Panc1 (cell line): ENCODE measurements at regions not wholly inside any gene's neighbourhood (a gene's known extent, or its start where the extent isn't known, plus 50 kb on each side); places are given as distances from the start of the nearest gene placed in this dataset.
A peak's percentile ranks its signal among the peaks of the same experiment; 100 is the strongest.

Source experiments
- ATAC-seq: fragments of 200-7000 bp; cut with Tn5 transposase; 2 replicates; pipeline ENCODE4 v1.9.1; 2020; ENCODE audit warnings: mild to moderate bottlenecking, moderate library complexity
- BruUV-seq: library from RNA; stranded (reverse); fragments of 400-500 nt; replicated peaks from 2 replicates; lab custom pipeline; 2021; lab: Mats Ljungman, UMichigan
- CTCF ChIA-PET: fragments of 300-600 bp; sonication (Branson Sonifier 250); formaldehyde crosslinking; loops from one replicate; lab custom pipeline; 2022; ENCODE audit warnings: antibody characterized with exemption; lab: Charles Lee
- POLR2A ChIA-PET: fragments of 300-600 bp; sonication (Branson Sonifier 250); formaldehyde crosslinking; loops from one replicate; lab custom pipeline; 2022; ENCODE audit warnings: antibody characterized with exemption; lab: Charles Lee
- DNase-seq: peaks from one replicate; pipeline ENCODE4 v3.0.0-alpha.2; 2010; ENCODE audit warnings: low read depth, low spot score
- H3K27ac ChIP-seq: 2 replicates; pipeline ENCODE4 v1.5.1; 2011; ENCODE audit warnings: mild to moderate bottlenecking, low read length, inconsistent platforms
- H3K27me3 ChIP-seq: fragments of 200-500 bp; sonication (Bioruptor generic); 2 replicates; pipeline ENCODE4 v1.6.0; 2014; ENCODE audit warnings: low read length, inconsistent platforms; ENCODE audit not compliant: control insufficient read depth, insufficient read depth
- H3K36me3 ChIP-seq: fragments of 200-500 bp; sonication (Bioruptor generic); 2 replicates; pipeline ENCODE4 v1.5.1; 2014; ENCODE audit warnings: inconsistent platforms, mild to moderate bottlenecking, low read length, moderate library complexity; ENCODE audit not compliant: control insufficient read depth, insufficient read depth
- H3K4me1 ChIP-seq: 2 replicates; pipeline ENCODE4 v1.5.1; 2011; ENCODE audit warnings: inconsistent platforms, mild to moderate bottlenecking, low read length, moderate library complexity; ENCODE audit not compliant: control insufficient read depth, insufficient read depth
- H3K4me3 ChIP-seq, 2 experiments: 2 replicates each; pipeline ENCODE4 v1.5.1; 2011 to 2012; ENCODE audit warnings: low read depth in 2 of 2, low read length in 2 of 2, mild to moderate bottlenecking in 2 of 2, inconsistent platforms in 1 of 2, moderate library complexity in 1 of 2
- H3K9me3 ChIP-seq: fragments of 200-500 bp; sonication (Bioruptor generic); 2 replicates; pipeline ENCODE4 v1.5.1; 2014; ENCODE audit warnings: low read depth, mild to moderate bottlenecking, inconsistent platforms, low read length, moderate library complexity; ENCODE audit not compliant: control insufficient read depth, insufficient read depth
- POLR2AphosphoS5 ChIP-seq: IDR thresholded peaks from 2 replicates; pipeline ENCODE4 v1.6.1; 2012; ENCODE audit warnings: mild to moderate bottlenecking, low read depth, low read length, moderate library complexity
- SIN3A ChIP-seq: IDR thresholded peaks from 2 replicates; pipeline ENCODE4 v1.6.1; 2012; ENCODE audit warnings: low read depth, mild to moderate bottlenecking, low read length, moderate library complexity, borderline replicate concordance; ENCODE audit not compliant: insufficient read depth
- TCF7L2 ChIP-seq: IDR thresholded peaks from 2 replicates; pipeline ENCODE4 v1.6.1; 2011; ENCODE audit warnings: mild to moderate bottlenecking, low read depth, low read length, inconsistent platforms
- in situ Hi-C: cut with HindIII; loops from 2 replicates; pipeline ENCODE4 v1.10.0; 2016; ENCODE audit warnings: low sequenced_read_pairs, low pct_unique_long_range_greater_than_20kb
- intact Hi-C: fragments of 100-400 bp; cut with micrococcal nuclease; formaldehyde crosslinking; loops from one replicate; pipeline ENCODE4 v1.10.0; 2022; ENCODE audit not compliant: unreplicated experiment
- TF ChIP-seq, protein P1 (sequence below): fragments of 450-650 bp; IDR thresholded peaks from 2 replicates; pipeline ENCODE4 v1.5.1; 2017; ENCODE audit warnings: mild to moderate bottlenecking
- TF ChIP-seq, protein P2 (sequence below), 2 experiments: IDR thresholded peaks; 2 replicates each; pipeline ENCODE4 v1.6.1; 2011 to 2012; ENCODE audit warnings: low read depth in 2 of 2, control low read depth in 1 of 2, low read length in 1 of 2, mild to moderate bottlenecking in 1 of 2, moderate library complexity in 1 of 2; ENCODE audit not compliant: insufficient read depth in 1 of 2

DNA sequence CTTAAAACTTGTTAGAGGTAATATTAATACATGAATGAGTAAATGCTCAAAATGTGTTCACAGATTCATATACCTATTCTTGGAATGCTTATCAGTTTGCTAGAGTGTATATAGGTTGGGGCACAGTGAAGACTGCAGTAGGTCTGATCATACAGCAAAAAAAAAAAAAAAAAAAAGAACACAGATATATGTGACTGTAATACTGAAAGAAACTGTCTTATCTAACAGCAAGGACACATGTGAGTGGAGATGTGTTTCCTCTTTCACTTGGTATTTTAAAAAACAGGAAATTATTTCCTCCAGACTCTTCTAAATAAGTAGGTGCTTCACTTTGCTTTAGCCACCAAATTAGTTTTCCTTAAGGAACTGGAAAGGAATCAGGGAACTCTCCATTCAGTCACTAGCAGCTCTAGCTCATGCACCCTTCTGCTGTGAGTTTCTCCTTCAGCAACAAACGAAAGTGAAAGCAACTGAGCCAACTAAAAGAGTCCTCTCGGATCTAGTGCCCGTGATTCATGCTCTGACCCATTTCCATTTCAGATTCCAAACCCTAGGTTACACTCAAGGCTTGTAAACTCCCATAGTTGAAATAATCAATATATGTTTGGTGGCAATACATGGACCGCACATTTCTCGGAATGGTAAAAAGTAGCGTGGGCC is 98.5 kb downstream of the DSEL start:
- TF ChIP-seq, protein P1, sequence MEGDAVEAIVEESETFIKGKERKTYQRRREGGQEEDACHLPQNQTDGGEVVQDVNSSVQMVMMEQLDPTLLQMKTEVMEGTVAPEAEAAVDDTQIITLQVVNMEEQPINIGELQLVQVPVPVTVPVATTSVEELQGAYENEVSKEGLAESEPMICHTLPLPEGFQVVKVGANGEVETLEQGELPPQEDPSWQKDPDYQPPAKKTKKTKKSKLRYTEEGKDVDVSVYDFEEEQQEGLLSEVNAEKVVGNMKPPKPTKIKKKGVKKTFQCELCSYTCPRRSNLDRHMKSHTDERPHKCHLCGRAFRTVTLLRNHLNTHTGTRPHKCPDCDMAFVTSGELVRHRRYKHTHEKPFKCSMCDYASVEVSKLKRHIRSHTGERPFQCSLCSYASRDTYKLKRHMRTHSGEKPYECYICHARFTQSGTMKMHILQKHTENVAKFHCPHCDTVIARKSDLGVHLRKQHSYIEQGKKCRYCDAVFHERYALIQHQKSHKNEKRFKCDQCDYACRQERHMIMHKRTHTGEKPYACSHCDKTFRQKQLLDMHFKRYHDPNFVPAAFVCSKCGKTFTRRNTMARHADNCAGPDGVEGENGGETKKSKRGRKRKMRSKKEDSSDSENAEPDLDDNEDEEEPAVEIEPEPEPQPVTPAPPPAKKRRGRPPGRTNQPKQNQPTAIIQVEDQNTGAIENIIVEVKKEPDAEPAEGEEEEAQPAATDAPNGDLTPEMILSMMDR = no peak
- no peak for TF ChIP-seq POLR2AphosphoS5
- TF ChIP-seq, protein P2, sequence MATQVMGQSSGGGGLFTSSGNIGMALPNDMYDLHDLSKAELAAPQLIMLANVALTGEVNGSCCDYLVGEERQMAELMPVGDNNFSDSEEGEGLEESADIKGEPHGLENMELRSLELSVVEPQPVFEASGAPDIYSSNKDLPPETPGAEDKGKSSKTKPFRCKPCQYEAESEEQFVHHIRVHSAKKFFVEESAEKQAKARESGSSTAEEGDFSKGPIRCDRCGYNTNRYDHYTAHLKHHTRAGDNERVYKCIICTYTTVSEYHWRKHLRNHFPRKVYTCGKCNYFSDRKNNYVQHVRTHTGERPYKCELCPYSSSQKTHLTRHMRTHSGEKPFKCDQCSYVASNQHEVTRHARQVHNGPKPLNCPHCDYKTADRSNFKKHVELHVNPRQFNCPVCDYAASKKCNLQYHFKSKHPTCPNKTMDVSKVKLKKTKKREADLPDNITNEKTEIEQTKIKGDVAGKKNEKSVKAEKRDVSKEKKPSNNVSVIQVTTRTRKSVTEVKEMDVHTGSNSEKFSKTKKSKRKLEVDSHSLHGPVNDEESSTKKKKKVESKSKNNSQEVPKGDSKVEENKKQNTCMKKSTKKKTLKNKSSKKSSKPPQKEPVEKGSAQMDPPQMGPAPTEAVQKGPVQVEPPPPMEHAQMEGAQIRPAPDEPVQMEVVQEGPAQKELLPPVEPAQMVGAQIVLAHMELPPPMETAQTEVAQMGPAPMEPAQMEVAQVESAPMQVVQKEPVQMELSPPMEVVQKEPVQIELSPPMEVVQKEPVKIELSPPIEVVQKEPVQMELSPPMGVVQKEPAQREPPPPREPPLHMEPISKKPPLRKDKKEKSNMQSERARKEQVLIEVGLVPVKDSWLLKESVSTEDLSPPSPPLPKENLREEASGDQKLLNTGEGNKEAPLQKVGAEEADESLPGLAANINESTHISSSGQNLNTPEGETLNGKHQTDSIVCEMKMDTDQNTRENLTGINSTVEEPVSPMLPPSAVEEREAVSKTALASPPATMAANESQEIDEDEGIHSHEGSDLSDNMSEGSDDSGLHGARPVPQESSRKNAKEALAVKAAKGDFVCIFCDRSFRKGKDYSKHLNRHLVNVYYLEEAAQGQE (IDR thresholded peaks at IDR 0.05; ENCODE audit: insufficient read depth in 1 of 2, low read depth in 2 of 2, low read length in 1 of 2) = no peak
- TF ChIP-seq TCF7L2 = no peak
- TF ChIP-seq SIN3A = no peak
- in situ Hi-C loops = no loop called here
- H3K9me3 ChIP-seq = no peaks in the 10 kb centered on the region
- no peak for DNase-seq
- POLR2A ChIA-PET = no interaction called here
- peak overlapping the region; percentile 39; the same call in 1 of the 2 replicates for H3K27ac ChIP-seq
- CTCF ChIA-PET = no interaction called here
- BruUV-seq = no TSS peak
- H3K36me3 ChIP-seq = no peaks in the 10 kb centered on the region
- intact Hi-C loops = no loop called here
- peak overlapping the region; percentile 4 to 23; a peak in 1 of 4 replicates for H3K4me3 ChIP-seq
- ATAC-seq = no peak
- no peaks in the 10 kb centered on the region for H3K4me1 ChIP-seq
- no peaks in the 10 kb centered on the region for H3K27me3 ChIP-seq

DNA sequence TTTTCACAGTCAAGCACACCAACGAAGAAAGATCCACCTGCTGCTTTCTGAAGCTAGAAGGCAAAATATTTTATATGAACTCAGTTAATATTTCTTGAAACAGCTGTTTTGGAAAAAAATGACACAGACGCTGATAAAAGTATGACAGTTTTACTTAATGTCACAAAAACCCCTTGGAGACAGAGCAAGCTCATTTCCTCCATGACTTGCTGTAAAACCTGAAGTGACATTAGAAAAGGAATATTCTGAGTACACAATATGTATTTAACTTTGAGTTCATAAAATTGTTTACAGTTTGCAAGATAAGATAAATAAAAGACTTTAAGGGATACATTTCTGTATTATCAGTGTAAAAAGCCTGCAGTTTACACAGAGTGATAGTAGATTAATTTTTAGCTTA is 105.4 kb downstream of the DSEL start:
- ATAC-seq = no peak
- ChIA-PET CTCF (no interaction called here), POLR2A (no interaction called here)
- intact Hi-C loops = no loop called here
- Histone ChIP-seq H3K27ac (no peak overlapping the region), H3K4me1 (no peaks in the 10 kb centered on the region), H3K9me3 (no peaks in the 10 kb centered on the region), H3K36me3 (no peaks in the 10 kb centered on the region), H3K4me3 (no peak overlapping the region), H3K27me3 (no peaks in the 10 kb centered on the region)
- no TSS peak for BruUV-seq
- in situ Hi-C loops = no loop called here
- DNase-seq = no peak
- TF ChIP-seq, protein P2 (IDR thresholded peaks at IDR 0.05; ENCODE audit: insufficient read depth in 1 of 2, low read depth in 2 of 2, low read length in 1 of 2) = no peak
- TF ChIP-seq, protein P1 = no peak
- TF ChIP-seq TCF7L2 = no peak
- no peak for TF ChIP-seq POLR2AphosphoS5
- no peak for TF ChIP-seq SIN3A
